ENCODE measurements at regions not wholly inside any gene's neighbourhood (a gene's known extent, or its start where the extent isn't known, plus 50 kb on each side); places are given as distances from the start of the nearest gene placed in this dataset.

- TF ChIP-seq CTCF (IDR thresholded peaks at IDR 0.05) (no peak), POLR2A (IDR thresholded peaks at IDR 0.05) (no peak)
Observed at GRCh38 chr5:124593952-124594351, 152.5 kb downstream of the ZNF608 start.

All from stomach (tissue), 4 donors.